Gastroesophageal sphincter (tissue), 4 donors: ENCODE measurements at regions not wholly inside any gene's neighbourhood (a gene's known extent, or its start where the extent isn't known, plus 50 kb on each side); places are given as distances from the start of the nearest gene placed in this dataset.
"Not testable (repeated sequence)": the region's sequence is repeated elsewhere in the genome, so short reads cannot be mapped to it uniquely, and the experiment has no call there.

ENCODE experiments used
- ATAC-seq: fragments of 150-250 bp; one replicate; pipeline ENCODE4 v1.9.1; 2016; ENCODE audit warnings: mild to moderate bottlenecking, moderate library complexity
- H3K27ac ChIP-seq, 4 donors: fragments of 200-600 bp; sonication (generic) in 3 of 4; 1 replicate in 3 of 4; 2 replicates in 1 of 4; pipeline ENCODE4 v1.5.1; 2016 to 2019
- H3K27me3 ChIP-seq: fragments of 200-600 bp; sonication (generic); one replicate; pipeline ENCODE4 v1.5.1; 2019
- H3K36me3 ChIP-seq, 2 donors: fragments of 200-600 bp; sonication (generic); one replicate each; pipeline ENCODE4 v1.5.1; 2019; ENCODE audit warnings: control low read depth in 1 of 2
- H3K4me1 ChIP-seq, 3 donors: fragments of 200-600 bp; sonication (generic); 1 replicate in 2 of 3; 2 replicates in 1 of 3; pipeline ENCODE4 v1.5.1; 2016 to 2019; ENCODE audit warnings: control low read depth in 2 of 3
- H3K4me3 ChIP-seq, 2 donors: fragments of 200-600 bp; sonication (generic); one replicate each; pipeline ENCODE4 v1.5.1; 2019; ENCODE audit warnings: mild to moderate bottlenecking in 1 of 2, moderate library complexity in 1 of 2
- H3K9me3 ChIP-seq, 3 donors: fragments of 200-600 bp; sonication (generic); one replicate each; pipeline ENCODE4 v1.5.1; 2017 to 2019; ENCODE audit warnings: control low read depth in 2 of 3
- EP300 ChIP-seq: sonication (generic); formaldehyde crosslinking; IDR thresholded peaks from one replicate; pipeline ENCODE4 v1.6.1; 2017; ENCODE audit warnings: antibody characterized with exemption, mild to moderate bottlenecking
- POLR2A ChIP-seq, 2 donors: fragments of 450-650 bp; IDR thresholded peaks; one replicate each; pipeline ENCODE4 v1.6.1; 2017; ENCODE audit warnings: antibody characterized with exemption in 2 of 2, mild to moderate bottlenecking in 2 of 2, moderate library complexity in 1 of 2
- POLR2AphosphoS5 ChIP-seq: sonication (generic); formaldehyde crosslinking; IDR thresholded peaks from one replicate; pipeline ENCODE4 v1.6.1; 2017; ENCODE audit warnings: antibody characterized with exemption
- WGBS, 2 donors: methylation state at CpG; one replicate each; pipeline ENCODE4 v1.1.5; 2018; ENCODE audit warnings: low coverage in 1 of 2; 5-methylcytosine and 5-hydroxymethylcytosine counted together
- TF ChIP-seq, protein P1 (sequence below), 4 experiments: fragments of 200-600 bp in 2 of 4; fragments of 450-650 bp in 2 of 4; sonication (generic) in 1 of 4; IDR thresholded peaks; one replicate each; pipeline ENCODE4 v1.5.1; 2017 to 2019; ENCODE audit warnings: antibody characterized with exemption in 4 of 4, mild to moderate bottlenecking in 2 of 4, moderate library complexity in 2 of 4

DNA sequence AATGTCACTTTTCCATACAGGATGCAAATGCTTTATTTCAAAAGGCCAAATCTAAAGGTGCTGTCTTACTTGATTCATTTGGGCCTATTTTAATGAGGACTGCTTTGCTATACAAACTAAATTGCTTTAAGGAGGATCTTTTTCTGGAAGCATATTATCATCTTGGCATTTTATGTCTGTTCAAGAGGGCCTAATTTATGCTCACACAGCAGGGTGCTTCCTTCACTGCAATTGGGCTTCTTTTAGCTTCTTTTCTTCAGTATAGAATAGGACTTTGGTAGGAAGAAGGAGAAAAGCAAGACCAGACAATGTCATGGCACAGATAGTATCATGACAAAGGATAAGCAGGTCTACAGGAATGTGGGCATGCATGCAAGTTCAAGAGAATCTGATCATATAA lies 222.4 kb upstream of the ANKRD50 start:
- Histone ChIP-seq H3K27me3 (no peaks in the 10 kb centered on the region), H3K4me3 (no peak overlapping the region), H3K36me3 (no peaks in the 10 kb centered on the region), H3K4me1 (peaks cover 0 to 23% (median 7%) of the 10 kb centered on the region in 3 donors), H3K27ac (no peak overlapping the region), H3K9me3 (no peaks in the 10 kb centered on the region)
- TF ChIP-seq POLR2A (IDR thresholded peaks at IDR 0.05) (no peak), EP300 (no peak), POLR2AphosphoS5 (no peak)
- TF ChIP-seq, protein P1, sequence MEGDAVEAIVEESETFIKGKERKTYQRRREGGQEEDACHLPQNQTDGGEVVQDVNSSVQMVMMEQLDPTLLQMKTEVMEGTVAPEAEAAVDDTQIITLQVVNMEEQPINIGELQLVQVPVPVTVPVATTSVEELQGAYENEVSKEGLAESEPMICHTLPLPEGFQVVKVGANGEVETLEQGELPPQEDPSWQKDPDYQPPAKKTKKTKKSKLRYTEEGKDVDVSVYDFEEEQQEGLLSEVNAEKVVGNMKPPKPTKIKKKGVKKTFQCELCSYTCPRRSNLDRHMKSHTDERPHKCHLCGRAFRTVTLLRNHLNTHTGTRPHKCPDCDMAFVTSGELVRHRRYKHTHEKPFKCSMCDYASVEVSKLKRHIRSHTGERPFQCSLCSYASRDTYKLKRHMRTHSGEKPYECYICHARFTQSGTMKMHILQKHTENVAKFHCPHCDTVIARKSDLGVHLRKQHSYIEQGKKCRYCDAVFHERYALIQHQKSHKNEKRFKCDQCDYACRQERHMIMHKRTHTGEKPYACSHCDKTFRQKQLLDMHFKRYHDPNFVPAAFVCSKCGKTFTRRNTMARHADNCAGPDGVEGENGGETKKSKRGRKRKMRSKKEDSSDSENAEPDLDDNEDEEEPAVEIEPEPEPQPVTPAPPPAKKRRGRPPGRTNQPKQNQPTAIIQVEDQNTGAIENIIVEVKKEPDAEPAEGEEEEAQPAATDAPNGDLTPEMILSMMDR (IDR thresholded peaks at IDR 0.05) = no peak
- no peak for ATAC-seq

- ATAC-seq = no peak
Observed at GRCh38 chr4:124933521-124933920, 221.0 kb upstream of the ANKRD50 start.

DNA sequence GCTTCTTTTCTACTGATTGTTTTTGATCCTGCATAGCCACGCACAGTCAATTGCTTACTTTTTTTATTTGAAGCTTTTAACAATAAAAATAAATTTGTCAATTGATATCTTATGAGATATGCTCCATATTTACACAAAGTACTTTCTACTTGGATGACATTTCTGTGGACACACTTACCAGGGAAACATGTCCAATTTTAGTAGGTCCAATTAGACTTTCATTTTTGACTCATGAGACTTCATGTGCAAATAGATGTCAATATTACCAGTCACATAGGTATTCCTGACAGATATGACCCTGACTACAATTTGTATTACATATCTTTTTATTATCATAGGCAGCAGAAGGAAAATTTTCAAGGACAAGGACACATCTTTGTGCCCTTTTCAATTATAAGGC lies 219.9 kb upstream of the ANKRD50 start:
- H3K27ac ChIP-seq = no peak overlapping the region
- WGBS, 2 donors = 100% methylated on average over 1 of the region's 1 CpG

More at GRCh38 chr4:124933521-124933920, 221.0 kb upstream of the ANKRD50 start:
- peaks cover 0 to 18% (median 5%) of the 10 kb centered on the region in 3 donors for H3K4me1 ChIP-seq
- no peaks in the 10 kb centered on the region for H3K9me3 ChIP-seq
- TF ChIP-seq POLR2A (IDR thresholded peaks at IDR 0.05) (no peak), EP300 (no peak), POLR2AphosphoS5 (no peak)
- TF ChIP-seq, protein P1 (IDR thresholded peaks at IDR 0.05) = no peak
- H3K27ac ChIP-seq = no peak overlapping the region
- no peaks in the 10 kb centered on the region for H3K36me3 ChIP-seq
- no peak overlapping the region for H3K4me3 ChIP-seq
- no peaks in the 10 kb centered on the region for H3K27me3 ChIP-seq
- WGBS, 2 donors = 87 to 90% methylated on average over 2 of the region's 2 CpGs

GRCh38 chr4:124931050-124931449 lies 218.5 kb upstream of the ANKRD50 start:
- 45 to 54% methylated on average over 1 of the region's 1 CpG for WGBS, 2 donors
- H3K27me3 ChIP-seq = no peaks in the 10 kb centered on the region
- peaks cover 0 to 6% (median 0%) of the 10 kb centered on the region in 3 donors for H3K4me1 ChIP-seq
- no peak for ATAC-seq
- H3K4me3 ChIP-seq = no peak overlapping the region
- TF ChIP-seq POLR2A (IDR thresholded peaks at IDR 0.05) (no peak), EP300 (no peak), POLR2AphosphoS5 (no peak)
- TF ChIP-seq, protein P1 (IDR thresholded peaks at IDR 0.05) = no peak
- H3K9me3 ChIP-seq = no peaks in the 10 kb centered on the region
- H3K36me3 ChIP-seq = no peaks in the 10 kb centered on the region
- no peak overlapping the region for H3K27ac ChIP-seq

More for the DNA sequence above, 219.9 kb upstream of the ANKRD50 start:
- Histone ChIP-seq H3K4me1 (peaks cover 0 to 18% (median 5%) of the 10 kb centered on the region in 3 donors), H3K36me3 (no peaks in the 10 kb centered on the region), H3K27me3 (no peaks in the 10 kb centered on the region), H3K4me3 (no peak overlapping the region), H3K9me3 (no peaks in the 10 kb centered on the region)
- ATAC-seq = no peak
- TF ChIP-seq EP300 (no peak), POLR2AphosphoS5 (no peak), POLR2A (IDR thresholded peaks at IDR 0.05) (no peak)
- TF ChIP-seq, protein P1 (IDR thresholded peaks at IDR 0.05) = no peak

GRCh38 chr4:124922748-124923147 lies 210.2 kb upstream of the ANKRD50 start:
- not testable (repeated sequence) for H3K27ac ChIP-seq, H3K4me3 ChIP-seq, H3K36me3 ChIP-seq, H3K9me3 ChIP-seq, H3K27me3 ChIP-seq, ATAC-seq, H3K4me1 ChIP-seq
- 98% methylated on average over 4 of the region's 12 CpGs; no CpG with 5 or more reads in 1 of the 2 donors for WGBS, 2 donors
